Loucy (cell line): ENCODE measurements at regions not wholly inside any gene's neighbourhood (a gene's known extent, or its start where the extent isn't known, plus 50 kb on each side); places are given as distances from the start of the nearest gene placed in this dataset.

ENCODE experiments used
- EZH2phosphoT487 ChIP-seq: fragments of 200-600 bp; IDR thresholded peaks from 2 replicates; pipeline ENCODE4 v1.6.1; 2018; ENCODE audit warnings: antibody characterized with exemption, mild to moderate bottlenecking, moderate library complexity, borderline replicate concordance
- TF ChIP-seq, protein P1 (sequence below): fragments of 200-600 bp; sonication (generic); conservative IDR thresholded peaks from 2 replicates; pipeline ENCODE4 v1.5.1; 2014; ENCODE audit warnings: mild to moderate bottlenecking, antibody characterized with exemption, low read length

- TF ChIP-seq, protein P1, sequence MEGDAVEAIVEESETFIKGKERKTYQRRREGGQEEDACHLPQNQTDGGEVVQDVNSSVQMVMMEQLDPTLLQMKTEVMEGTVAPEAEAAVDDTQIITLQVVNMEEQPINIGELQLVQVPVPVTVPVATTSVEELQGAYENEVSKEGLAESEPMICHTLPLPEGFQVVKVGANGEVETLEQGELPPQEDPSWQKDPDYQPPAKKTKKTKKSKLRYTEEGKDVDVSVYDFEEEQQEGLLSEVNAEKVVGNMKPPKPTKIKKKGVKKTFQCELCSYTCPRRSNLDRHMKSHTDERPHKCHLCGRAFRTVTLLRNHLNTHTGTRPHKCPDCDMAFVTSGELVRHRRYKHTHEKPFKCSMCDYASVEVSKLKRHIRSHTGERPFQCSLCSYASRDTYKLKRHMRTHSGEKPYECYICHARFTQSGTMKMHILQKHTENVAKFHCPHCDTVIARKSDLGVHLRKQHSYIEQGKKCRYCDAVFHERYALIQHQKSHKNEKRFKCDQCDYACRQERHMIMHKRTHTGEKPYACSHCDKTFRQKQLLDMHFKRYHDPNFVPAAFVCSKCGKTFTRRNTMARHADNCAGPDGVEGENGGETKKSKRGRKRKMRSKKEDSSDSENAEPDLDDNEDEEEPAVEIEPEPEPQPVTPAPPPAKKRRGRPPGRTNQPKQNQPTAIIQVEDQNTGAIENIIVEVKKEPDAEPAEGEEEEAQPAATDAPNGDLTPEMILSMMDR, result no peak
- no peak for TF ChIP-seq EZH2phosphoT487
These were observed 1075.4 kb upstream of the POT1 start for GRCh38 chr7:126005064-126005463.
